Hematopoietic multipotent progenitor cell treated with erythropoietin and hydrocortisone succinate and interleukin-3 and kit ligand, for 15 days (in vitro differentiated cells): ENCODE measurements at regions not wholly inside any gene's neighbourhood (a gene's known extent, or its start where the extent isn't known, plus 50 kb on each side); places are given as distances from the start of the nearest gene placed in this dataset.

Experiments
- DNase-seq: peaks from one replicate; pipeline ENCODE4 v3.0.0-alpha.2; 2015; ENCODE audit warnings: low spot score

DNA sequence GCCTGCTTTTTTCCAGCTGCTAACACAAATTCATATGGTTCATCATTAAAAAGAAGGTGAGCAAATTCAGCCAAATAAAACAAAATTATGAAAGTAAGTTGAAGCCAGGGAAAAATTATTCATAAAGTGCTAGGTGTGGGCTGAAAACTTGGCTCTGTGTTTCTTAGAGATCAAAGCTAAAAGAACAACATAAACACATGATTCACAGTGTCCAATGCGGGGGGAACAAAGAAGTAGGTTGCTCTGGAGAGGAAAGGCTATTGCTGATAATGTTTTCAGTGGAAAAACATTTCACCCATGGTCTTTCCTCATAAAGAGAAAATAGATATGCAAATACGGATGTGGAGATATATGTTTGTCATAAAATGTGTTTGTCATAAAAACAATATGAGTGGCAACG is 1691.5 kb upstream of the SLC10A2 start:
- no peak for DNase-seq

- no peak for DNase-seq
Measured at GRCh38 chr13:104750377-104750776, 1684.2 kb upstream of the SLC10A2 start.

DNA sequence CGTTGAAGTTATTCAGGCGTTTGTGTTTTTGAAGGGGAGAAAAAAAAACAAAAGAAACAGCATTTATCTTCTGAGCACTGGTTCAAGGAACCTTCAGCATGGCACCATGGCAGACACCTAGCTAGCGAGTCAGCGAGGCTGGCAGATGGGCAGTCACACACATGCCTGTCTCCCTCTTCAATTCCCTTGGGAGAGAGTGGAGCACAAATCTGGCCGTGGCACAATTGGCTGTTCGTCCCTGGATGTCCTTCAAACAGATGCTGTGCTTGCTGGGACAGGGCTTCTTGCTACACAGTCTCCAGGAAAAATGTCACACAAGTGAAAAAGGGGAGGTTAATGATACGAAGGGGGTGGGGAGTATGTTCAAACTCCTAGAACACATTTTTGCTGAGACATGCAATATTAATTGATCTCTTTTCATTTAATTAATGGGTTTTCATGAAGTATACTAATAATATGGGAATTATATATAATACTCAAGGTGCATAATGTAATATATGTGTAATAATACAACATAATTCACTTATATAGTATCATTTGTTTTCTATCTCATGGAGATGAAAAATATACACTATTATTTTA is 1674.5 kb upstream of the SLC10A2 start:
- no peak for DNase-seq

DNA sequence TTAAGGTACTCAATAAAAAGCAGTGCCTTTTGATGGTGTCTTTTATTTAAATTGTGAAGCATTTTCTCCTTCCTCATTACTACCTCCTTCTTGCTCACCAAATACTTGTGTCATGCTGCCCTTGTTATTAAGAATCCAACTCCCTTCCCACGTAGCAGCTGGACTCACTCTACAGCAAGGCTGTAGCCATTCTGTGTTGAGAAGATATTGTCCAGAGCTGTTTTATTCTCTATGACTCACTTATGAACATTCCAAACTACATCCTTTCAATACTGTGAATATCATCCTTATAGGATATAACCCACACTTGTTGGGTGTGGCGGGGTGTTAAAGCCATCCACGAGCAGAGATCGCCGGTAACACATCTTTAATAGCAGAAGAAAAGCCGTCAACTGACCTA is 1671.5 kb upstream of the SLC10A2 start:
- no peak for DNase-seq

DNA sequence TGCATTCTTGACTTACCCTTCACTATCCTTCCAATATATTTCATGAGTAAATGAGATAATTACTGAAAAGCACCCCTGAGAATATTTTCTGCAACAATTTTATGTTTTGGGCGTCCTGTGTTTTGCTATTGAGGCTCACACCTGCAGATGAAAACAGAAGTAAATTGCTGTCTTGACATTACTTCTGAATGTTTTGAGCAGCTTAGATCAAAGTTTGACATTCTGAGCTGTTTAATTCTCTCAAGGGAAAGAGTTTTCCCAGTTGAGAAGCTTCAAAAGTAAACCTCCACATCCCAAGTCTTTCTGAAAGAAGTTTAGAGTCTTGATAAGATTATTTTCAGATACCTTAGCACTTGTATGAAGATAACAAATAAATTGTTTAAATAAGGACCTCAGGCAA is 1667.2 kb upstream of the SLC10A2 start:
- DNase-seq = no peak

DNA sequence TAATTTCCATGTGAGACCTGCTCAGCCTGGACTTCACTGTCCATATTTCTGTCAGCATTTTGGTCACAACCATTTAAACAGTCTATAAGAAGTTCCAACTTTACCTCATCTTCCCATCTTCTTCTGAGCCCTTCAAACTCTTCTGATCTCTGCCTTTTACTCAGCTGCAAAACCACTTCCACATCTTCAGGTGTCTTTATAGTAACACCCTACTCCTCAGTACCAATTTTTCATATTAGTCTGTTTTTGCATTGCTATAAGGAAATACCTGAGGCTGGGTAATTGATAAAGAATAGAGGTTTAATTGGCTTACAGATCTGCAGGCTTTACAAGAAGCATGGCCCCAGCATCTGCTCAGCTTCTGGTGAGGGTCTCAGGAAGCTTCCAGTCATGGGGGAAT is 1648.9 kb upstream of the SLC10A2 start:
- no peak for DNase-seq

GRCh38 chr13:104705031-104705750 is 1639.0 kb upstream of the SLC10A2 start:
- no peak for DNase-seq

- DNase-seq = no peak
Measured at GRCh38 chr13:104701591-104701990, 1635.4 kb upstream of the SLC10A2 start.

DNA sequence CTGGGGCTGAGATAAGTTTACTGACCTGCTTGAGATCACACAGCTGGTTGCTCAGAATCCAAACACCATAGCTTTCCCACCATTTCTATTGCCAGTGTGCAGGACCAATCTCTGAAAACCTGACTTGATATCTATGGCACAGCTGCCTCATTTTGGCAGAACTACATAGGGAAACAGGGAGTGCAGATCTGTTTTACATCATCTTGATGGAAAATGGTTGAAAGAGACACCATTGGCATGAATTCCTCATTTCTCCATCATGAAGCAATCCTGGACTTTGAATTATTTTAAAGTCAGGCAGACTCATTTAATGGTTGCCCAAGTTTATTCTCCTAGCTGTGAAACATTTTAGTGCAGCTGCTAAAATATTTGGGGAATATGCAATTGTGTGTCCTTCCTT is 1628.2 kb upstream of the SLC10A2 start:
- DNase-seq = no peak

GRCh38 chr13:104693126-104693525 is 1626.9 kb upstream of the SLC10A2 start:
- no peak for DNase-seq

DNA sequence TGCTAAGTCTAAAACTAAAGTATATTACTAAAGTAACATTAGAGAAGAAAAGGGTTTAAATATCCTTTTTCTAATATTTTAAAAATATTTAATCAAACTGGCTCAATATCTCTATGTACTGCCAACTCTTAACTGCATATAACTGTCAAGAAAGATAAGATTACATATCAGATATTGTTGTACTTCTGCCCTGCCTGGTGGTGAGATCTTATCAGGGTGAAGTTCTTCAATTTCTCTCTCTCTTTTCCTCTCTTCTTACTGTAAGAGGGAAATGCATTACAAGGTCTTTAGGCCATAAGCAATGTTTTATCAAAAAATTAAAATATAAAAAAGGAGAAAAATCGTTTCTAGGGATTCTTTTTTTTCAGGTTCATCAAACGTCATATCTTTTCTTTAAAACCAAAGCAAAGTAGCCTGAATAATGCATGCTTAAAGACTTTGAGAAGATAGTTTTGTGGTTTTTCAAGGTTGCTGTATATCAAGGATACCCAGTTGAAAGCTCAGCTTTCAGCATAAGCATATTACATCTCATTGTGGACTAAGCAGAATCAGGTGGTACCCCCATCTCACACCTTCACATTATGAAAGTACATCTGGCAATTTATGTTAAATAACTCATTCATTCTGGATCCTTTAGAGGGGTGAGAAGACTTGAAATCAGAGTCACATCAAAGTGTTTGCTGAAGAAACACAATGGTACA is 1625.7 kb upstream of the SLC10A2 start:
- DNase-seq = no peak

GRCh38 chr13:104686484-104686883 is 1620.3 kb upstream of the SLC10A2 start:
- DNase-seq = no peak

DNA sequence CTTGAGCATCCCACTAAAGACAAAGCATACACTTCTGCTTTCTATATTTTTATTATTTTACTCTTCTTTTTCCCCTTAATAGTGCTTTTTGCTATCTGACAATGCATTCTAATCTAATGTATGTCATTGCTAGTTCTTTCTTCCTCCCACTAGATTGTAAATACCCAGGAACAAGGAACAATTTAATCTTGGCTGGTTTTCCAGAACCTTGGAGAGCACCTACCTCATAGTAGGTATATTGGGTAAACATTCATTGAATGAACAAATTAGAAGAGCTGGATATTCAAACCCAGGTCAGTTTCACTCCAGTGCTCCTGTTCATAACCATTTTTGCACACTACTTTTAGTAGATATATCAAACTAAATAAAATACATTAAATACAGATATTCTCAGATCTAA is 1617.6 kb upstream of the SLC10A2 start:
- no peak for DNase-seq

DNA sequence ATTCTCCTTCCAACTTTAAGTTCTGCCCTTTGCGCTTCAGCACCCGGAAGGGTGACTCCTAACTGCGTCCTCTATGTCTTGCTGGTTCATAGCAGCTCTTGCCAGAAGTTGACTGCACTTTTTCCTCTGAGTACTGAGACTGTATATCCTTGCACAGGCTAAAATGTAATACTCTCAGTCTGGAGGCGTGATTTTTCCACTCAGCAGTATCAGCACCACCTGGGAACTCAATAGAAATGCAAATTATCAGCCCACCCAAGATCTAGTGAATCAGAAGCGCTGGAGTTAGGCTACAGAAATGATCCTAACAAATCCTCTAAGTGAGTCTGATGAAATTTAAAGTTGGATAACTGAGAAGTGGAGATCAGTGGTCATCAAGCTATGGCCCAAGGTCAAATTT is 1611.9 kb upstream of the SLC10A2 start:
- DNase-seq = no peak

GRCh38 chr13:104671901-104672300 is 1605.7 kb upstream of the SLC10A2 start:
- no peak for DNase-seq

DNA sequence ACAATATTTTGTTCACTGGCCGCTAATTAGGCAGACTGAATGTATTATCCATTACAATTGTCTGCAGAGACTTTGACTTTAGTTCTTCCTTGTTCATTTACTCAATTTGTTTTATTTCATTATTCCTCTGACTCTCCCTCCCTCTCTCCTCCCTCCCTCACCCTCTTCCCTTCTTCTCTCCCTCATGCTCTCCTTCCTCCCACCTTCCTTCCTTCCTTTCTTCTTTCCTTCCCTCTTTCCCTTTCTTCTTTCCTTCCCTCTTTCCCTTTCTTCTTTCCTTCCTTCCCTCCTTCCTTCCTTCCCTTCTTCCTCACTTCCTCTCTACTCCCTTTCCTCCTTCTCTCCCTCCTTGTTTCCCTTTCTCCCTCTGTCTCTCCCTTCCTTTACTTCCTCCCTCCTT is 1591.0 kb upstream of the SLC10A2 start:
- DNase-seq = no peak

- DNase-seq = no peak
Measured at GRCh38 chr13:104650431-104650830, 1584.2 kb upstream of the SLC10A2 start.

DNA sequence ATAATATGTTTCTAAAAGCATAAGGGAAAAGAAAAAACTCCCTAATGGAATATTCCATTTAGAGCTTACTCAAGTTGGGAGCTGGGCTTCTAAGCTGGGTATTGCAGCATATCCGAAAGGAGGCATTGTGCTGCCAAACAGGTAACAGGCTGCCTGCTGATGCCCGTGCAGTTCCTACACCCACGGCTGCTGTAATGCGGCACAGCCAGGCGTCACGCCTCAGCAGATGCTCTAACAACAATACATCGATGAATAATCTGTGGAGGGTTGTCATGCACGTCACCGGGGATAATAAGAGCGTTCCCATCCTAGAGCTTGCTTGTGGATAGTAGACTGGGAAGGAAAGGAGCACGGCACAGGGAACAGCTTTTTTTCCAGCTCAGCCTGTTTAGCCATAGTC is 1582.1 kb upstream of the SLC10A2 start:
- no peak for DNase-seq

- DNase-seq = no peak
Measured at GRCh38 chr13:104645786-104646185, 1579.6 kb upstream of the SLC10A2 start.

DNA sequence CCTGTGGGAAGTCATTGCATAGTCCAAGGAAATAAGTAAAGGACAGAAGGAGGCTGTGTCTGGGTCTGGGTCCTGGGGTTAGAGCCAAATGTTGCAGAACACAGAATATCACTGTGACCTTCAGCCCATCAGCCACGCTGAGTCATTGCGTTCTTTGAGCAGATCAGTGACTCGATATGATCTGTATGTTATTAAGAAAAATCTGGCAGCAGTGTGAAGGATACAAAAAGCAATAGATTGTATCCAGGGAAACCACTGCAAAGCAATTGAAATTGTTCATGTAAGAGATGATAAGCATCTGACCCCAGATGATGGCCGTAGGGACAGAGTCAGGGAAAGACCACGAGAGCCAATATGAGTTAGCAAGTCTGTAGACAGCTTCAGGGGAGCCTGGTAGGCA is 1575.1 kb upstream of the SLC10A2 start:
- DNase-seq = no peak

DNA sequence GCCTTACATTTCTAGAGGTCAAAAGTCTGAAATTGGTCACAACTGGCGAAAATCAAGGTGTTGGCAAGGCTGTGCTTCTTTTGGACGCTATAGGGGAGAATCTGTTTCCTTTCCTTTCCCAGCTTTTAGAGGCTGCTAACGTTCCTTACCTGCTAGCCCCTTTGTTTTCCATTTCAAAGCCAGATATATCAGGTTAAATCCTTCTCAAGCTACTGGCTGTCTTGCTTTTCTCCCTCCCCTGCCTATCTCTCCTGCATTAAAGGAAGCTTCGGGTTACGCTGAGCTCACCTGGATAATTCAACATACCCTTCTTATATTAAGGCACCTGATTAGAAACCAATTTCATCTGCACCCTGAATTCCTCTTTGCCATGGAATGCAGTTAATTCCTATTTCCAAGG is 1569.7 kb upstream of the SLC10A2 start:
- no peak for DNase-seq

DNA sequence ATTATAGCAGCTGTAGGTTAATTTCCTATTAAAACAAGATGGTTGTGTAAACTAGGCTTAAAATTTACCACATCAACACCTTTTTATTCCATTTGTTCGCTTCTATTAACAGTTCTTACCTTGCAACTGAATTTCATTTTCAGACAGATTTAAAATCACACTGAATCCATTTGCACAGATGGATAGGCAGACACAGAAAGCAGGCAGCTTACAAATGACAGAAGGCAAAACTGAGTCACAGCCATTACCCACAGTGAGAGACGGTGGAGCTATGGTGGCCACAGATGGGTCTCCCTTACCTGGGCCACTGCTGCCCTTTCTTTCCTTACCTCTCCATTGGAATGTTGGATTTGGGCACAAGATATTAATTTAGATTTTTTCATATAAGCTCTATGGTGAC is 1567.8 kb upstream of the SLC10A2 start:
- no peak for DNase-seq

DNA sequence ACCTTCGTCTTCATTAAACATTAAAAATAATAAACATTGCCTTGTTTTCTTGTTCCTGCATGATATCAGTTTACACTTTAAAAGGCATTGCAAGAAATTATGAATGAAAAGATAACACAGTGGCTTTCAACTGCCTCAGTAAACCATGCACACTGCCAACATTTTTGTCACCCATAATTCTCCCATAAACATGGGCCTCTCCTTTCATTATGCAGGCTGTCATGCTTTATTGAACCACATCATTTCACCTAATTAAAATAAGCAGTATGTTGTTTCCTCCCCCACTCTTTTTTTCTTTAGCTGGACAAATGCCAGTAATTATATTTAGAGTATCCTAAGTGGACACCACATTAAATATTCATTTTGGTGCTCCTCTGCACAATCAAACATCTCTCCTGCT is 1566.5 kb upstream of the SLC10A2 start:
- no peak for DNase-seq

DNA sequence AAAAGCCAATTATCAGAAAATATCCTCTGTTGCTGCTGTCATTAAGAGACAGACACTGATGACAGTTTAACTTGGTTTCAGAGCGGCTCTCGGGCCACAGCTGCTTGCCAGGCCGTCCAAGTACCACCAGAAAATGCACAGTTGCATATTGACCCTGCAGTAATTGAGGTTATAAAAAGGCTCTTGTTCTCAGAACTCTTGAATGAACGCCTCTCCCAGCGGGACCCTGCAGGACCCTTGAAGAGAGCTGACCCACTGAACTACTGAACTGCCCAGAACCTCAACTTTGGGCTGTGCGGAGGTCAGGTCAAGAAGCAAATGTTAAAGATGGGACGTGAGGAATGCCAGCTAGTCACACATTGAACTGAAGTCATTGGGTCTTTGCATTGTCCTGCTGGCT is 1559.0 kb upstream of the SLC10A2 start:
- no peak for DNase-seq
